ENCODE measurements at regions not wholly inside any gene's neighbourhood (a gene's known extent, or its start where the extent isn't known, plus 50 kb on each side); places are given as distances from the start of the nearest gene placed in this dataset.

- intact Hi-C loops (cut with DNase I, micrococcal nuclease) = no loop called here
These were observed 192.8 kb downstream of the ANKRD30B start for GRCh38 chr18:14940735-14941134.

GRCh38 chr18:14941256-14941655, 193.3 kb downstream of the ANKRD30B start:
- intact Hi-C loops (cut with DNase I, micrococcal nuclease) = no loop called here
- H3K4me3 ChIP-seq = no peak overlapping the region
- peaks cover 21% of the 10 kb centered on the region for H3K4me1 ChIP-seq (ENCODE audit: low read depth)
- H3K36me3 ChIP-seq (ENCODE audit: low read depth) = no peaks in the 10 kb centered on the region
- TF ChIP-seq, protein P1, sequence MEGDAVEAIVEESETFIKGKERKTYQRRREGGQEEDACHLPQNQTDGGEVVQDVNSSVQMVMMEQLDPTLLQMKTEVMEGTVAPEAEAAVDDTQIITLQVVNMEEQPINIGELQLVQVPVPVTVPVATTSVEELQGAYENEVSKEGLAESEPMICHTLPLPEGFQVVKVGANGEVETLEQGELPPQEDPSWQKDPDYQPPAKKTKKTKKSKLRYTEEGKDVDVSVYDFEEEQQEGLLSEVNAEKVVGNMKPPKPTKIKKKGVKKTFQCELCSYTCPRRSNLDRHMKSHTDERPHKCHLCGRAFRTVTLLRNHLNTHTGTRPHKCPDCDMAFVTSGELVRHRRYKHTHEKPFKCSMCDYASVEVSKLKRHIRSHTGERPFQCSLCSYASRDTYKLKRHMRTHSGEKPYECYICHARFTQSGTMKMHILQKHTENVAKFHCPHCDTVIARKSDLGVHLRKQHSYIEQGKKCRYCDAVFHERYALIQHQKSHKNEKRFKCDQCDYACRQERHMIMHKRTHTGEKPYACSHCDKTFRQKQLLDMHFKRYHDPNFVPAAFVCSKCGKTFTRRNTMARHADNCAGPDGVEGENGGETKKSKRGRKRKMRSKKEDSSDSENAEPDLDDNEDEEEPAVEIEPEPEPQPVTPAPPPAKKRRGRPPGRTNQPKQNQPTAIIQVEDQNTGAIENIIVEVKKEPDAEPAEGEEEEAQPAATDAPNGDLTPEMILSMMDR (IDR thresholded peaks at IDR 0.05) = no peak
- no peaks in the 10 kb centered on the region for H3K9me3 ChIP-seq
- DNase-seq = peak; percentile 86 to 88 (median 87)
- ATAC-seq = peak; percentile 90

More at GRCh38 chr18:14940735-14941134, 192.8 kb downstream of the ANKRD30B start:
- Histone ChIP-seq H3K9me3 (no peaks in the 10 kb centered on the region), H3K4me3 (no peak overlapping the region), H3K4me1 (ENCODE audit: low read depth) (peaks cover 20% of the 10 kb centered on the region), H3K36me3 (ENCODE audit: low read depth) (no peaks in the 10 kb centered on the region)
- TF ChIP-seq, protein P1 (IDR thresholded peaks at IDR 0.05) = no peak
- no peak for ATAC-seq
- DNase-seq = no peak

DNA sequence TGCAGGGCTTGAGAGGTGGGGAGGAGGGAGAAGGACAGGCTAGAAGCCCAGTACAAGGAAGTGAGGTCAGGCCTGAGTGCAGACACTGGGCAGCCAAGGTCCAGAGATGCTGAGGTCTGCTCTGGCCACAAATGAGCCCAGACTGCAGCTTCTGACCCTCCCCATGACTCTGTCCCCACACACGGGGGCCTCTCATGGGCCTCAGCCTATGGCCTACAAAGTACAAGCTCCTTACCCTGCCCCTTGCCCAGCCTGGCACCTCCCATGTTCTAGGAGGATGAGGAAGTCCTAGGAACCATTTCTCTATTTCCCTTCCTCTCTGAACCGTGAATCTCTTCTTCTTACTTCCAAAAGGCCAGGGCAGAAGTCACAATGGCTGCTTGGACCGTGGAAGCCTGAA, 193.8 kb downstream of the ANKRD30B start:
- Histone ChIP-seq H3K36me3 (ENCODE audit: low read depth) (no peaks in the 10 kb centered on the region), H3K4me3 (no peak overlapping the region), H3K4me1 (ENCODE audit: low read depth) (peaks cover 22% of the 10 kb centered on the region), H3K9me3 (no peaks in the 10 kb centered on the region)
- DNase-seq (peak in 1 of 3 donors; percentile 60), ATAC-seq (peak; percentile 62)
- TF ChIP-seq, protein P1 (IDR thresholded peaks at IDR 0.05) = no peak
- intact Hi-C loops (cut with DNase I, micrococcal nuclease) = no loop called here

DNA sequence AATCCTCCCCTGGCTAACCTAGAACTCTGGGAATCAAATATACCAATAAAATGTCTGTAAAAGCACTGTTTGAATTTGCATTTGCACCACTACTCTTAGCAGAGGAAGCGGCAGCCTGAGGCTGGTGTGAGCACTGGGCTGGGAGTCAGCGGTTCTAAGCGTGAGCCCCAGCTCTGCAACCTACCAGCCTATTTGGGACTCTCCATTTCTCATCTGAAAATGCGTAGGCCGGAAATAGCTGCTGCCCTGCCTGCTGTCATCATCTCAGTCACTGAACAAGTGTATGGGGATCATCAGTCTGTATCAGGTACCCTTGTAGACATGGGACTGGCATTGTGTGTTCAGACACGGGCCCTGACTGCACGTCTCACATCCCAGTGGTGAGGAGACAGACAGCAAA, 194.3 kb downstream of the ANKRD30B start:
- Histone ChIP-seq H3K4me3 (no peak overlapping the region), H3K9me3 (no peaks in the 10 kb centered on the region), H3K4me1 (ENCODE audit: low read depth) (peaks cover 19% of the 10 kb centered on the region), H3K36me3 (ENCODE audit: low read depth) (no peaks in the 10 kb centered on the region)
- ATAC-seq (no peak), DNase-seq (no peak)
- TF ChIP-seq, protein P1 (IDR thresholded peaks at IDR 0.05) = no peak
- intact Hi-C loops (cut with DNase I, micrococcal nuclease) = no loop called here

- no peaks in the 10 kb centered on the region for H3K36me3 ChIP-seq (ENCODE audit: low read depth)
- DNase-seq = no peak
- TF ChIP-seq, protein P1 (IDR thresholded peaks at IDR 0.05) = no peak
- intact Hi-C loops (cut with DNase I, micrococcal nuclease) = no loop called here
- H3K4me3 ChIP-seq = no peak overlapping the region
- peaks cover 17% of the 10 kb centered on the region for H3K4me1 ChIP-seq (ENCODE audit: low read depth)
- H3K9me3 ChIP-seq = no peaks in the 10 kb centered on the region
- no peak for ATAC-seq
These were observed 195.5 kb downstream of the ANKRD30B start for GRCh38 chr18:14943486-14943885.

Data from mucosa of descending colon (tissue), 3 donors.